ENCODE measurements at regions not wholly inside any gene's neighbourhood (a gene's known extent, or its start where the extent isn't known, plus 50 kb on each side); places are given as distances from the start of the nearest gene placed in this dataset.

GRCh38 chr22:27568265-27568664 lies 233.3 kb downstream of the MN1 start:
- Histone ChIP-seq H3K9me3 (replicated peaks) (peaks cover 9% of the 10 kb centered on the region), H3K36me3 (peaks cover 4% of the 10 kb centered on the region), H3K4me3 (no peak overlapping the region), H3K27me3 (ENCODE audit: low read depth) (peaks cover 85% of the 10 kb centered on the region), H3K4me1 (no peaks in the 10 kb centered on the region), H3K27ac (replicated peaks) (no peak overlapping the region)
- intact Hi-C loops (cut with micrococcal nuclease): no loop called here
- DNase-seq: no peak
- no peak for TF ChIP-seq CTCF (IDR thresholded peaks at IDR 0.05; ENCODE audit: borderline replicate concordance)

- no peak for TF ChIP-seq CTCF (IDR thresholded peaks at IDR 0.05; ENCODE audit: borderline replicate concordance)
- H3K27me3 ChIP-seq (ENCODE audit: low read depth): peaks cover 90% of the 10 kb centered on the region
- intact Hi-C loops (cut with micrococcal nuclease): no loop called here
Observed at GRCh38 chr22:27571463-27572277, 229.9 kb downstream of the MN1 start.

GRCh38 chr22:27572278-27572666 lies 229.3 kb downstream of the MN1 start:
- TF ChIP-seq CTCF (IDR thresholded peaks at IDR 0.05; ENCODE audit: borderline replicate concordance): no peak
- no peak for DNase-seq
- H3K4me3 ChIP-seq: no peak overlapping the region
- H3K4me1 ChIP-seq: peaks cover 13% of the 10 kb centered on the region
- intact Hi-C loops (cut with micrococcal nuclease): no loop called here
- peaks cover 4% of the 10 kb centered on the region for H3K36me3 ChIP-seq
- H3K27me3 ChIP-seq (ENCODE audit: low read depth): peaks cover 92% of the 10 kb centered on the region
- H3K27ac ChIP-seq (replicated peaks): no peak overlapping the region
- H3K9me3 ChIP-seq (replicated peaks): peaks cover 9% of the 10 kb centered on the region

More at GRCh38 chr22:27571463-27572277, 229.9 kb downstream of the MN1 start:
- DNase-seq: no peak
- Histone ChIP-seq H3K27ac (replicated peaks) (no peak overlapping the region), H3K4me3 (no peak overlapping the region), H3K36me3 (peaks cover 4% of the 10 kb centered on the region), H3K4me1 (peaks cover 7% of the 10 kb centered on the region), H3K9me3 (replicated peaks) (peaks cover 9% of the 10 kb centered on the region)

GRCh38 chr22:27573280-27574001 lies 228.1 kb downstream of the MN1 start:
- Histone ChIP-seq H3K36me3 (peaks cover 4% of the 10 kb centered on the region), H3K4me3 (no peak overlapping the region), H3K27ac (replicated peaks) (no peak overlapping the region), H3K4me1 (peaks cover 20% of the 10 kb centered on the region), H3K27me3 (ENCODE audit: low read depth) (peaks cover 84% of the 10 kb centered on the region), H3K9me3 (replicated peaks) (peaks cover 9% of the 10 kb centered on the region)
- intact Hi-C loops (cut with micrococcal nuclease): no loop called here
- no peak for DNase-seq
- TF ChIP-seq CTCF (IDR thresholded peaks at IDR 0.05; ENCODE audit: borderline replicate concordance): no peak

- no peak for TF ChIP-seq CTCF (IDR thresholded peaks at IDR 0.05; ENCODE audit: borderline replicate concordance)
- intact Hi-C loops (cut with micrococcal nuclease): no loop called here
- Histone ChIP-seq H3K4me1 (peaks cover 20% of the 10 kb centered on the region), H3K4me3 (no peak overlapping the region), H3K27me3 (ENCODE audit: low read depth) (peaks cover 78% of the 10 kb centered on the region), H3K36me3 (peaks cover 4% of the 10 kb centered on the region), H3K9me3 (replicated peaks) (peaks cover 9% of the 10 kb centered on the region), H3K27ac (replicated peaks) (no peak overlapping the region)
- no peak for DNase-seq
Observed at GRCh38 chr22:27574002-27574366, 227.6 kb downstream of the MN1 start.

Data from left ventricle myocardium inferior (tissue), 1 donor.